GM19455 (cell line): ENCODE measurements at regions not wholly inside any gene's neighbourhood (a gene's known extent, or its start where the extent isn't known, plus 50 kb on each side); places are given as distances from the start of the nearest gene placed in this dataset.
"Not testable (repeated sequence)": the region's sequence is repeated elsewhere in the genome, so short reads cannot be mapped to it uniquely, and the experiment has no call there.

Source experiments
- ATAC-seq: cut with Tn5 transposase; IDR thresholded peaks from one replicate; pipeline ENCODE4 v1.9.1; 2021; ENCODE audit not compliant: unreplicated experiment

DNA sequence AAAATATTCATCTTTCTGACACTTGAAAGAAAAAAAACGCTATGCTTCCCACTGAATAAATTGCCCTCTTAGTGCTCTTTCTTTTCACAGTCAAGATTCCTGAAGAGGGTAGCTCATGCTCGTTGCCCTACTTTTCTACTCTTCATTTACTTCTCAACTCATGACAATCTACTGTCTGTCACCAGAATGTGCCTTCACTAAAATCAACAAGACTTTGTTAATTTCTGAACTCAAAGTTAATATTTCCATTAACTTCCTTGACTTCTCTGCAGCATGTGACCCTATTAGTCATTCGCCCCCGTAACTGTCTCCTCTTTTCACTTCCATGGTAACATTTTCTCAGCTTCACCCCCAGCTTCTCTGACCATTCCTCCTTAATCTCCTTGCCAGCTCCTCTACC lies 98.9 kb upstream of the MAPRE2 start:
- ATAC-seq, result no peak

DNA sequence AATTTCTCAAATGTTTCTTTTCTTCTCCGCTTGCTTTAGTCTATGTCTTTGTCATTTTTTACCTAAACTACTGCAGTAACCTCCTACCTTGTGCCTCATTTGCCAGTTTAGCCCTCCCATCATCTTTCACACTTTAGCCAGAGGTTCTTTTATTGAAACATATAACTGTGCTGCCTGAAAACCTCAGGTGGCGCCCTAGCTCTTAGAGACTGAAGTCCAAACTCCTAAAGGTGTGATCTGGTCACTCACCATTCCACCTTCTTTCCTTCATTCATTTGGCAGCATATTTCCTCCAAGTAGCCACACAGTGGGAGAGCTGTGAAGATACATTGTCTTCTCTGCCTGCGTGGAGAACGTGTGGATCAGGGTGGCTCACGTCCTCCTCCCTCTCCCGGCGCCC lies 98.2 kb upstream of the MAPRE2 start:
- ATAC-seq, result no peak

DNA sequence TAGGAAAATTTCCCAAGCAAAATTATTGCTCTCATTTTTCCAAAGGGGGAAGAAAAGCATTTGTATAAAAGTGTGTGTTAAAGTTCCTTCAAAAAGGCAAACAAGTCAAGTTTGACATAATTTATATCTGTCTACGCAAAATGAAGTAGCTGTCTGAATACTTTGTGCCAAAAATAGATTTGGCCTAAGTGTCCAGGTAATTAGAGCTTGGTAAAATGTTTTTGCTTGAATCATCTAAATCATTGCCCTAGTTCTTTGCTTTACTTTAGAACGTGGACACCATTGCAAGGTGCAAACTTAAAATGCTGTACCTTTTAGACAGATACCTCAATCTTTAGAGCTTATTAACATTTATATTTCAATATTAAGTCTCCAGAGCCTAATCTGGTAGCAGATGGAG lies 97.6 kb upstream of the MAPRE2 start:
- ATAC-seq, result no peak

DNA sequence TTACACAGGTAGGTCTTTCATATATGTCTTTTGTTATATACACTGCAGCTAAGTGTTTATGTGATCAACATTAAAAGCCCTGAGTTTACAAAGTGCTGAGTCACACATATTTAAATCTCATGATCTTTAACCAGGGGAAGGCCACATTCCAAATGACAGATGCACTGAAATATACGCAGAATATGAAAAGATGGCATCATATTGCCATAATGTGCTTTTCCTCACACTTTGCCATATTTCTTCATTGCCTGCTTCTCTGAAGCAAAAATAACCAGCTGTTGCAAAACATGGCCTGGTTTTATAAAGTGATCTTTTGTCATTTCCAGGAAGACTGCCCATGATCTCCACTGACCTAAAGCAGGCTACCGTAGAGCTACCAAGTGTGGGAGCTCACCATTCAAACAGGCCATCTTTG lies 93.5 kb upstream of the MAPRE2 start:
- no peak for ATAC-seq

DNA sequence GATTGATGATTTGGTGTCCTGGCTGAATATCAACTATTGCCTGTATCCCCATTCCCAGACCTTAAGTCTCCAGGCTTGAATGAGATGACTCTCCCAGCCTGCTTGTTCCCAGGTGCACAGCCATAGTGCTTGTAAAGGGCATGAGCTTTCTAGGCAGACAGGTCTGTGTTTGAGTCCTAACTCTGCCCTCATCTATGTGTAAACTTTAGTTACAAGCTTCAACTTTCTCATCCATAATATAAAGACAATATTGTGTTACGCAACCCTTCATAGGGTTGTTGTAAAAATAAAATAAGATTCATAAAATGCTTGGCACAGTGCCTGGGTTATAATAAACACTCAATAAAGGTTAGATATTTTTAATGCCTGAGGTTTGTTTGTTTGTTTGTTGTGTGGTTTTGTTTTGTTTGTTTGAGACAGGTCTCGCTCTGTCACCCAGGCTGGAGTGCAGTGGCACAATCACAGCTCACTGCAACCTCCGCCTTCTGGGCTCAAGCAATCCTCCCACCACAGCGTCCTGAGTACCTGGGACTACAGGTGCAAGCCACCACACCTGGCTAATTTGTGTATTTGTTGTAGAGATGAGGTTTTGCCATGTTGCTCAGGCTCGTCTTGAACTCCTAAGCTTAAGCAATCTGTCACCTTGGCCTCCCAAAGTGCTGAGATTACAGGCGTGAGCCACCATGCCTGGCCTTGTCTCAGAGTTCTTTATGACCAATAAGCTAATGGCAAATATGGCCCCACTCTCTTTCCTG lies 89.4 kb upstream of the MAPRE2 start:
- ATAC-seq, result no peak

DNA sequence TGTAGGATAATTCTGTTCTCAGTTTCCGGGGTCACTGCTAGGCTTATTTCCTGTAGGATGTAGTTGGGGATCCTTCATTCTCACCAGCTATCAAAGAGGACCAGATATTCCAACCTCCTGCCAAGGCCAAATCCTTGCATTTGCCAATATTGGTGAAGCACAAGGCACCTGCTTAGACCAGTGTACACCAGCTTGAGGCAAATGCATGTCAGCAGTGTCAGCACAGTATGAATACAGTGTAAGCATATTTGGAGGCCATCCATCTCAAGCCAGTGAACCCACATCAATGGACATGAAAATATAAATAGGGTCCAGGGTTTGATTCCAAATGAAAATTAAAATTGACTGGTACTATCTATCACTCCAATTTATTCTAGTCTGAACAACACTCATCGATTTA lies 88.0 kb upstream of the MAPRE2 start:
- ATAC-seq, result no peak

DNA sequence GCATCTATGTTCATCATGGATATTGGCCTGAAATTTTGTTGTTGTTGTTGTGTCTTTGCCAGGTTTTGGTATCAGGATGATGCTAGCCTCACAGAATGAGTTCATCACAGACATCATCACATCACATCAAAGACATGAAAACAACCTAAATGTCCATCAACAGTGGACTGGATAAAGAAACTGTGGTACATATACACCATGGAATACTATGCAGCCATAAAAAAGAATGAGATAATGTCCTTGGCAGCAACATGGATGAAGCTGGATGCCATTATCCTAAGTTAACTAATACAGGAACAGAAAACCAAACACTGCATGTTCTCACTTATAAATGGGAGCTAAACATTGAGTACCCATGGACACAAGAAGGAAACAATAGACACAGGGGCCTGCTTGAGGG lies 85.7 kb upstream of the MAPRE2 start:
- ATAC-seq, result not testable (repeated sequence)

DNA sequence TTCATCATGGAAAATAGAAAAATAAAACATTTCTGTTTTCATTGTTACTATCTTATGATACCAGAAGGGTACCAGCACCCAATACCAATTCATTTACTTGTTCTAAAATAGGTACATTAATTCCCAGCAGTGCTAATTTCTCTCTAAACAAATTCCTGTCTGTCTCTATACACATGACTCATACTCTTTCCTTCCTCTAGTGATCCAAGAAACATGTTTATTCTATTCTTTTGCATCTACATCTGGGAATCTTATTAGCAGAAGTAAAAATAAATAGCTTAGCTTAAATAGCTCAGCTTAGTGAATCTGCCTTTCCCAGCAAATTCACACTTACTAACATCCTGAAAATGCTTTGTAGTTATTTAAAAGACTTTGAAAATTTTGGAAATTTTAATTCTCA lies 84.5 kb upstream of the MAPRE2 start:
- ATAC-seq, result no peak

DNA sequence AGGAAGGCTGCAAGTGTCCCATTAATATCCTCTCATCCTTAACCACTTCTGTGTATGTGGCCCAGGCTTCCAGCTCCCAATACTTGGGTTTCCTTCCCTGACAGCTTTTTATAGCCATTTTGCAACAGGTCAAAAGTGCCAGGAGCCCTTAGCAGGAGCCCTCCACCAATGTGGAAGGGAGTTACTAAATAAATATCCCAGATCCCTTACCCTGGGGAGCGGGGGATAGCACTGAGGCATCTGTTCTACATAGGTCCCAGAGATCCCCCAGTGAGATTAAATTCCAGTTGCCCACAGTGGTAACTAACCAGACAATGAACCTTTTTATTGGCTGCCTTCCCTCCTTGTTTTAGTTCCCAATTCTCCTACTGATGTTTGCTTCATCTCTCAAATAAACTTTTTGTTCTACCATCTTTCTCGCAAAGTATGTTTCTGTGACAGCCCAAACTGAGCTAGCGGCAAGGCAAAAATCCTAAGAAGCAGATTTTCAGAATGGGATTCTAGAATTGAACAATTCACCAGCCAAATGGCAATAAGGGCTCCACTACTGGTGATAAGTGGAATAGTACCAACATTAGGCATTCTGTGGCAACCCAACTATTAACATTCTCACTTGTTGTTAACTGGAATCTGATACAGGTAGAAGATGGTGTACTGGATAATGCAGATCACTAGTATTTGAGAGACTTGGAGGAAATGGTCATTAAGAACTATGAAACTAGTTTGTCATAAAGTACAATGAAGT lies 83.9 kb upstream of the MAPRE2 start:
- ATAC-seq, result no peak

DNA sequence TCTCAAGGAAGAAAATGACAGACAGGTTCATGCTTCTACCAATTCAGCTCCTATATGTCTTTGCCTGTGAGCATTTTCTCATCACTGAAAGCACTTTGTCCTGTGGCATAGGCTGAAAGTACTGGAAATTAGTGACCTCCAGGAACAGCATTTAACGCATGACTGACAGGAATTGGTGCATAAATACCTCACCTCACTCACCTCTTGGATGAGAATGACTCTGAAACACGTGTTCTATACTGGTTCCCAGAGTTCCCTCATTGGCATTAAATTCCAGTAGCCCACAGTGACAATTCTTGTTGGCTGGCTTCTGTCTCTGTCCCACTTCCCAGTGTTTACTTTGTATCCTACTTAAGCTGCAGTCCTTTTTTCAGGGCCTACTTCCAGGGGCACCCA lies 83.4 kb upstream of the MAPRE2 start:
- ATAC-seq, result no peak

DNA sequence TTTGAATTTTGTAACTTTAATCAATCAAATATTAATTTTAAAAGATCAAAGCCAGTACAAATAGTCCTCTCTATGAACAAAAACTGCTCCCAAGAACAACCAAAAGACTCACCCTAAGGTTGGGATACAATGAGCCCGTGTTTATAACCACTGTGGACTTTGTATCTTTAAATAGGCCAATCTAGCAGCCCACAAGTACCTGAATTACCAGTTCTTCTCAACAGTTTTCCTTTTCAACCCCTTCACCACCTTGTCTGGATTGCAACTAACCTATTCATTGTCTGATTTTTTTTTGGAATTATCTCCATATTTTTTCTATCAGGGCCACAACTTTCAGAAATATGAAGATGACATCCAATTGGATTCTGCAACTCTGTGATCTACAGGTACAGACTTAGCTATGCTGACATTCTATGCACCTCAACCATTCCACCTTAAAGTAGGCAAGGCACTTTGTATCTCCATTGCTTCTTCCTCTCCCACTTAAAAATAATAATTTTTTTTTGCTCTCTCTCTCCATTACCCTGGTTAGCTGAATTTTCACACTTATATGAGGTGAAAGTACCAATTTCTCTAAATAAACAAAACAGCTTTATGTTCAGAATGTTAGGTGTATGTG lies 81.9 kb upstream of the MAPRE2 start:
- no peak for ATAC-seq

DNA sequence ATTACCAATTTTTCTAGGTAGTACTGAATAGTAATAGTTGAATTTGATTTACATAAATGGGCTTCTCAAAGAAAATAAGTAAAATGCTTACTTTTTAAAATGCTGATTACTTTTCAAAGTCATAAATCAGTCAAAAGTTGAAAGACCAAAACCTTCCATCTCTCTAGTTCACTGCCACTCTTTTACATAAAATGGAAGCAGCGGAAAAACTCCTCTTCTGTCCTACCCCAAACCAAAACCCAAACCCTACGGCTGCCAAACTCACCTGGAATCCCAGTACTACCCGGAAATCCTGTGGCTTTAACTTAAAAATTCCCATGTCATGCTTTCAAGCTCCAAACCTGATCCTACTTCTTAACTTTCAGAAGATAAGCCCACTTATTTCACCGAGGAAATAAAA lies 81.2 kb upstream of the MAPRE2 start:
- ATAC-seq, result no peak

DNA sequence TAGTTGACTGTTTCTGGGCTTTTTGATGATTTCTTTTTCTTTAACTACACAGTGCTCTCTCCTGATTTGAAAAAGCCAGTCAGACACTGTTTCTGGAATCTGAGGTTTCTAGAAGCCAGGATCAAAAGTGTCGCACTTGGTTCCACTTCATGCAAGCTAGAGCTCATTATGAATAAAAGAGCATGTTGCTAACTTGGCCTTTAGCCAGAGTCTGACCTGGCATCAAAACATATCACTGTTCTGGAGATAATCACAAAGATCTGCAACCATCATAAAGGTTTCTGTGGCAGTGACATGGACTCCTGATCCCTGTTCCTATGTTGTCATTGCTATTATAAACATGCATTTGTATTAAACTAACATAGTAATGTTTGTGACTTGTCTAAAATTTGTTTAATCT lies 76.1 kb upstream of the MAPRE2 start:
- ATAC-seq, result no peak

DNA sequence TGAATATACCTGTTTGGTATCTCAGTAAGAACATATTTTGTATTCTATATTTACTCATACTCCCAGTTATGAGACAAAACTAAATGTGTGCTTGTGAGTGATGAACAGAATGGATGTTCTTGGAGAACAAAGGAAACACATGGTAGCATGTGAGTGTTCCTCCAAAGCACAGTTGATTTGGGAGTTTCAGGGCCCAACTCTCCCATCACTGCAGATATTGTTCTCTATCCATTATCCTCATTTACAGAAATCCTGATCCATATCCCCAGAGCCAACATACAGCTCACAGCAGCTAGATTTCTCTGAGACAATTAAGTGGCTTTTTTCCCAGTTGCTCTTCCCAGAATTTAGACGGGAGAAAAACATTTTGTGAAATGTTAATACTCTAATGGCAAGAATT lies 75.6 kb upstream of the MAPRE2 start:
- ATAC-seq, result no peak

DNA sequence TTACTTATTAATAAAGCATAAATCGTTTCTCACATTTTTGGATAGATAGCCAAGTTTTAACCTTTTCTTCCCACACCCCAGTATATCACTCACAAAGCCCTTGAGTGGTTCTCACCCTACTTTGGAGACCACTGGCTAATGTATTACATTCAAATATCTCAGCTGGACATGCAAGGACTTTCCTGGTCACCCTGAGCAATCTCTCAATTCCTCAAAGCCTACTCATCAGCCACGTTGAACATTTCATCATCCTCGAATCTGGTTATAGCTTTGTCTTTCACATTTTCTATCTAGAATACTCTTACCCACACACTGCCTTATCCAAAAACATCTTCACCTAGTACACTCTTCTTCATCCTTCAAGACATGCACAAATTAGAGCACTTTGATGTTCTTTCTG lies 71.1 kb upstream of the MAPRE2 start:
- ATAC-seq, result no peak

DNA sequence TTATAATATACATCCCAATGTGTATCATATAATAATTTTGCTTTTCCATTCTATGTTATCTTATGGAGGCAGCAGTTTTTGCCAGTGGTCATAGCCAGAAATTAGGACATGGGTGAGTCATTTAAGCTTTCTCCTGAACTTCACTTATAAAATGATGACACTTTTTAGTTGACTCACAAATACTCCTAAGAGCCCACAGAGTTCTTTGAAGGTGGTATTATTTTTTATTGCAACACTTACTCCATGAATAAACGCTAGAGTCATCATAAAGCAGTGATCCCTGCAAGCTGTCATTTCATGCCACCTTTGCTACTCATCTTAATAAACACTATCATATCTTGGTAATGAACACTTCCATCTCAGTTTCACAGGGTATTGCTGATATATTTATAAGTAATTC lies 69.9 kb upstream of the MAPRE2 start:
- ATAC-seq, result no peak

DNA sequence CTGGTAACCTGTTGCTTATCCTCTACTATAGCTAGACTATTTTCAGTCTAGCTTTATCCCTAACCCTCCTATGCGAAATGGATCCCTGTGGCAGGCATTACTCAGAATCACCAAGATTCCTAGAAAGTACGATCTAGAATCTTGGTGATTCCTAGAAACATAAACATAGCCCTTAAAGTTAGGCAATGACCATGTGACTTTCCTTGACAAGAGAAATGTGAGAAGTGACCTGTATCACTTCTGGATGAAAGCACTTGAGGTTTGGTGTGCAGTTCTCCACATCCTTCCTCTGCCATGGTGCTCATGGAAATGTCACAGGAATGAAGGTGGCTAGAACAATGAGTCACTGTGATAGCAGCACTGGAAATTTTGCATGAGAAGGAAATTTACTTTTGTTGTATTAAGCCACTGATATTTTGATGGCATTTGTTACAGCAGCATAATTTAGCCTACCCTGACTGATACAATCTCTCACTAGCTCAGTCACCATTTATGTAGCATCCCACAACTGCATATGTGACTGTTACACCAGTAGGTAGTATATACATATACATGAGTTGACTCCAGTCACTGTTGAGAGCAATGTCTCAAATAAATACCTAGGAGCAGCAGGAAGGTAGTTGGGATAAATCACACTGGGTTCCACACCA lies 68.3 kb upstream of the MAPRE2 start:
- no peak for ATAC-seq

DNA sequence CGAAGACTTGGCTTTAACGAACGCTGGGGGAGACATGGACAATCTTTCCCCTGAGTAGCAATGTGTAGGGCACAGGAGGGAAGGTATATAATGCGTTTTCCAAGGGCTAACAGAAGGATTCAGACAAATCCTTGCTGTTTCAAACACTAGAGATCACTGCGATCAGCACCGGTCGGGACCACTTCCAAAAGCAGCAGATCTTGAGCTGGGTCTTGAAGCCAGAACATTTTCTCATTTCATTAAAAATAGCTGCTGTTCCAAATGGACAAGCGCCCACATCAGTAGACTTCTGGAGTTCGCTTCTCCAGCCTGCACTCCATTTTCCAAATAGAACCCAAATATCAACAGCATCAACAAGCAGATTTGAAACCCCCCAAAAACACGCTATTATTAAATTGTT lies 65.1 kb upstream of the MAPRE2 start:
- ATAC-seq, result no peak

DNA sequence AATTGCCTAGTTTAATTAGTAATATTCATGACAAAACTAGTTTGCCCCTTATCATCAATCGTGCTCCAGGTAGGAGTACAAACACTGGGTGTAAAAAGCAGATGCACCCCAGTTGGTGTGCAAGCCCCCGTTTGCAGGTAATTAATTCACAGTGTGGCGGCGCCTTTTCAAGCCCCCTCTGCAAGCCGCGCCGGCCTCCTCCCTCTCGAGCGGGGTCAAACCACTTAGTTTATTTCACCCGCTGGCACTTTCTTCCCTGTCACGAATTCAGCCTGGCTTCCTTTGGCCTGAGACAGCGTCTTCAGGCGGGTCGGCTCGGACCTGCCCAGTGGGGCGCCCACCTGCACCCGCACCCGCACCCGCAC lies 64.7 kb upstream of the MAPRE2 start:
- no peak for ATAC-seq

DNA sequence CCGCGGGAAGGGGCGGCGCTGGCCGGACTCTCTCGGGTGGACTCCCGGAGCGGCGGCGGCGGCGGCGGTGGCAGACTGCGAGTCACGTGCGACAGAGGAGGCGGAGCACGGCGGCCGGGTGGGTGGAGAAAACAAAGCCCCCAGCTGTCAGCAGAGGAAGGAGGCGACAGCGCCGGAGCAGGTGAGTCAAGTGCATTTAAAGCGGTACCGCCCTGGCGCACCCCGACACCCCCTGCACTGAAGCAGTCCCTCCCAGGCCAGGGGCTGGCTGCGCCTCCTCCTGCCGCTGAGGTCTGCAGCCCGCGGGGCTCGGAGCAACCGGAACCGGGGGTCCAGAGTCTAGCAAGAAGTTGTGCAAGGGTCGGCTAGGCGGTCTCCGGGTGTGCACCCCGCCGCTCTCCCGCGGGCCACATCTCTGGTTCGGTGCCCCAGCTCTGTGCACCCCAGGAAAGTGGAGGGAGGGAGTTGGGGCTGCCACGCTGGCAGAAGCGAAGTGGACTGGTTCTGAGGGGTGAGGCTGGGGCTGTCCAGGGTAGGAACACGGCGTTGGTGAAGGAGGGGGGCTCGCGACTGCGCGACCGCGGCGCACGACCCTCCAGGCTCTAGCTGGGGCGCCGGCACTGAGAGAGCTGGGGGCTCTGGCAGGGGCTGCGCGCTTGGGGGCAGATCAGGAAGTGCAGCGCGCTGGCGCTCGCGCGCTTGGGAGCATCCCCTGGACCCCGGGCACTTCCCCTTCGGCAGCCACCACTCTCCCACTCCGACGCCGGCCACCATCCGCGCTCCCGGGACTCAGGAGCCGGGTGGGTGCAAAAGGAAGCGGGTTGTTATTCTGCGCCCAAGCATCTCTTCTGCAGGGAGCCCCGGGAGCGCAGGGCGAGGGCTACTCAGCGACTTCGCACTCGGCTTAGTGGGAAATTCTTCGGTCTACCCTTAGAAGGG lies 64.0 kb upstream of the MAPRE2 start:
- peak; percentile 74 for ATAC-seq
